Neural progenitor cell (in vitro differentiated cells): ENCODE measurements at regions not wholly inside any gene's neighbourhood (a gene's known extent, or its start where the extent isn't known, plus 50 kb on each side); places are given as distances from the start of the nearest gene placed in this dataset.

Source experiments
- CTCF ChIP-seq: fragments of 200-600 bp; sonication (generic); IDR thresholded peaks from 2 replicates; pipeline ENCODE4 v1.5.1; 2017; ENCODE audit warnings: antibody characterized with exemption, mild to moderate bottlenecking
- EZH2 ChIP-seq: fragments of 200-600 bp; sonication (generic); IDR thresholded peaks from 2 replicates; pipeline ENCODE4 v1.6.1; 2017; ENCODE audit warnings: antibody characterized with exemption, mild to moderate bottlenecking, moderate library complexity
- EZH2phosphoT487 ChIP-seq: fragments of 200-600 bp; sonication (generic); IDR thresholded peaks from 2 replicates; pipeline ENCODE4 v1.6.1; 2017; ENCODE audit warnings: antibody characterized with exemption

- TF ChIP-seq CTCF (no peak), EZH2phosphoT487 (no peak), EZH2 (no peak)
These were observed 181.5 kb upstream of the TRIM24 start for GRCh38 chr7:138278601-138279000.
